ENCODE measurements at regions not wholly inside any gene's neighbourhood (a gene's known extent, or its start where the extent isn't known, plus 50 kb on each side); places are given as distances from the start of the nearest gene placed in this dataset.

DNA sequence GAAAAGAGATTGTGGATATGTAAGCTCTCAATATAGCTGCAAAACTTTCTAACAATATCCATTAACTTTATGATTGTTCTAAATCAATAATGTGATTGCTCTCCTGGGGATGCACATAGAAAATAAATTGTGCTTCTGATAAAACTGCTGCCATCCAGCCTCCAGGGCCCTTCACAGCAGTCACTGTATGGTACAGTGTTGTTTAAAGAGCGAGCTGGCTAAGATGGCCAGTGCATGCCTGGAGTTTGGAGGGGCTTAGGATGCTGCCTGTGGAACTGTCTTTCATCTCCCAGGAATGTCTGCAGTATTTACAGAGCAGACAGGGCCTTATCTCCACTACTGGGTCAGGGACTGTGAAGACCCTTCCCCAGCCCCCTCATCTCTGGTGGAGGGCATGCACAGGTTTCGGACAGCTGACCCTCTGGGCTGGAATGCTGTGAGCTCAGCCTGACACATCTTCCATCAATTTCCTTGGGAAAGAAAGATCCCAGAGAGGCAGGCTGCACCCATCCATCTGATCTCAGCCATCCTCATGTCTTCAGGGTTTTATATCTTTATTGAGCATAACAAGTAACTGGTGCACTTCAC lies 137.0 kb downstream of the PLPP3 start:
- no peak for DNase-seq (ENCODE audit: low read depth in 3 of 3, low spot score in 2 of 3)

DNA sequence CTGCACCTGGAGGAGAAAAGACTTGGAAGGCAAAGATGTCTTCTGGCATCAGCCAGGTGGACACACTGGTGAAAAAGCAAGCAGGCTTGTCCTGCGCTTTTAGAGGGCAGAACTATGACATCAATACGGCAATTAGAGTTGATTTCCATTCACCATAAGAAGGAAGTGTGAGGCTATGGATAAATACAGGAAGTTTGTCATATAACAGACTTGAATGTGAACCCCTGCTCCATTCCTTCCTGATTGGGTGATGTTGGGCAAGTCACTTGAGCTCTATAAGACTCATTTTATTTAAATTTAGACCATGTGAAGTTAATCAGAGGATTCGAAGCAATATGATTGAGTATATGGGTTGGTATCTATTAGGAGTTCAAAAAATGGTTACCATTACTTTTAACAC lies 137.8 kb downstream of the PLPP3 start:
- DNase-seq (ENCODE audit: low read depth in 3 of 3, low spot score in 2 of 3) = no peak

DNA sequence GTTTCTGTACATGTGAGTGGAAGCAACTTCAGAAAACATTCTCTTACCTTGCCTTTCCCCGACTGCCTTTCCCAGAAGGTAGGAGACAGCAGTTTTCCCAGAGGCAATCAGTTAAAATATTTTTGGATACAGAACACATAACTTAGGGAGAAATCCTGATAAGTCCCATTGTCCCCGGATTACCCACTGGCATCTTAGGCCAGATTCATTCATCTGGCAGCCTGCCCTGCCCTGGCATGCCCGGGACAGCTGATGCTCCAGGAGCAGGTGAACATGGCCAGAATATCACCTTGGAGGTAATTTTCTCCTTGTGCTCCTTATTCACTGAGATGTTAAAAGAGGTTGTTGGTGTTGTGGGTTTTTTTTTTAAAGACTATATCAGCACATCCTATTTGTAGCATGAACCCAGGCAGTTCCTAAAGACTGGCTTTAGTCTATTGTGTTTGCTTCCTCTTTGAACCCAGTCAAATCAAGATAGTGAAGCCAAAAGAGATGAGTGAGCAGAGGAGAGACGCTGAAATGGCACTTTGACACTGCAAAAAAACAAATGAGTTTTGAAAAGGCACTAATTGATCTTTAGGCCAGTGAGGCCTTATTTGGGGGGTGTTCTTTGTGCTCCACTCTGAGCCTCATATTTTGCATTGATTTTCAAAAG lies 139.6 kb downstream of the PLPP3 start:
- no peak for DNase-seq (ENCODE audit: low read depth in 3 of 3, low spot score in 2 of 3)

DNA sequence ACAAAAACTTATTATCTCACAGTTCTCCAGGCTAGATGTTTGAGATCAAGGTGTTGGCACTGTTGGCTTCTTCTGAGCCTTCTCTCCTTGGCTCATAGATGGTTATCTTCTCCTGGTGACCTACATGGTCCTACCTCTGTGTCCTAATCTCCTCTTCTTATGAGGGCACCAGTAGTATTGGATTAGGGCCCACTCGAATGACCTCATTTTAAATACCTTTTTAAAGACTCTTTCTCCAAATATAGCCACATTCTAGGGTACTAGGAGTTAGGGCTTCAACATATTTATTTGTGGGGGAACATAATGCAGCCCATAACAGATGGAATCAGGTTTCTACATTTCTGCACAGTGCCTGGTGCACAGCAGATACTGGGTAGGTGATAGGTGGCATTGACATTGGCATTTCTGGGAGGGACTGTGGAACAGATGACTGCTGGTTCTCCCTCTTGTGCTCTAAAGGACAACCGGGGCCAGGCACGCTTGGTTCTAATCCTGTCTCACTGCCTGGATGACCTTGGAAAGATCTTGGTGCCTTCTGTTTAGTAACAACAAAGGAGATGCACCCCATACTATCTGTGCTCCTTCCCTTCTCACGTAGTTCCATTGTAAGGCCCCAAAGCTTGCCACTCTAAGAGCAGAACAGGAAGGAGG lies 140.3 kb downstream of the PLPP3 start:
- DNase-seq (ENCODE audit: low read depth in 3 of 3, low spot score in 2 of 3) = no peak

DNA sequence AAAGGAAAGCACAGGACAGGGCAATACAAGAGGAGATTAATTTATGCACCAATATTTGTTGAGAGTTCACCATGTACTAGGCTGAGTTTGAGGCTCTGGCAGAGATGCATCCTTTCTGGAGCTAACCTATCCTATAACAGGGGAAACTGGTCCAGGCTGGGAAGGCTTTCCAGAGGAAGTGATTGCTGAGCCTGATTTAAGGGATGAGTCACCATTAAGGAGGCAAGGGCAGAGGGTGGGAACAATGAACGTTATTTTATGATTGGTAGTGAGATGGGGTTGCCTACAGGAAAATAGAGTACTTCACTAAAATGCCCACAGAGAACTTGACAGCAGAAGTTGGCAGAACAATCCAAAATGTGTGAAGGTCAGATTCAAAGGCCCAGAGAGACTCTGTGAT lies 141.4 kb downstream of the PLPP3 start:
- no peak for DNase-seq (ENCODE audit: low read depth in 3 of 3, low spot score in 2 of 3)

DNA sequence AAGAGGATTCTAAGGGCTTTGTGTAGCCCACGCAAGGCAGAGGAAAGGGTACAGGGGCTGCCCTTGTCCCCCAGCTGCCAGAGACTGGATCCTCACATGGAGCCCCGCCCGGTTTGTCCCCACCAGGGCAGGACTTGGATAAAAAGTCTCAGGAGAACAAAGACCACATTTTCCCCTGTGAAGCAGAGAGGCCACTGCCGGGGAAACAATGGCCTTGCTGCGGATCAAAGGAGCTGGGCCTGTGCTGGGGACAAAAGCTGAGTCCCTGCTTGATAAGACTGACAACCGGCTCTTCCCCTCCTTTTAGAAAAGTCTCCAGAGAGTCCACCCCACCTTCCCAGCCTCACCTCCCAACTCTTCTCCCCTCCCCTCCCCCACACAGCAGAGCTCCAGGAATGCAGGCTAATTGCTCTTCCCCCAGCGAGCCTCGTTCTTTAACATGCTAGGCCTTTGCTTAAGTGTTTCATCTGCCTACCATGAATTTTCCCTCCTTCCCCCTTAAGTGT lies 142.4 kb downstream of the PLPP3 start:
- no peak for DNase-seq (ENCODE audit: low read depth in 3 of 3, low spot score in 2 of 3)

DNA sequence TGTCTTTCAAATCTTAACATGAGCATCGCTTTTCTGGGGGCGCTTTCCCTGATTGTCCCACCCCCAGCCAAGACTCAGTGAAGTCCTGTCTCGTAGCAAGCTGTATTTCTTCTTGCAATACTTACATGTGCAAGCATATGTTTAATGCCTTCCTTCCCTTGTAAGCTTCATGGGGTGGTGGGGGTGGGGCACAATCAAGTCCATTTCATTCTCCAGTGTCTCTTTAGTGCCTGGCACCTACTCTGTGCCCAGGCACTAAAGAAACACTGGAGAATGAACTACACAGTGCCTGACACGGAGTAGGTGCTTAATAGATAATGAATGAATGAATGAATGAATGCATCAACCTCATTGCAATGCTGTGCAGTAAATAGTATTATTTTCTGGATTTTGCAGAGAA lies 143.1 kb downstream of the PLPP3 start:
- DNase-seq (ENCODE audit: low read depth in 3 of 3, low spot score in 2 of 3) = no peak

DNA sequence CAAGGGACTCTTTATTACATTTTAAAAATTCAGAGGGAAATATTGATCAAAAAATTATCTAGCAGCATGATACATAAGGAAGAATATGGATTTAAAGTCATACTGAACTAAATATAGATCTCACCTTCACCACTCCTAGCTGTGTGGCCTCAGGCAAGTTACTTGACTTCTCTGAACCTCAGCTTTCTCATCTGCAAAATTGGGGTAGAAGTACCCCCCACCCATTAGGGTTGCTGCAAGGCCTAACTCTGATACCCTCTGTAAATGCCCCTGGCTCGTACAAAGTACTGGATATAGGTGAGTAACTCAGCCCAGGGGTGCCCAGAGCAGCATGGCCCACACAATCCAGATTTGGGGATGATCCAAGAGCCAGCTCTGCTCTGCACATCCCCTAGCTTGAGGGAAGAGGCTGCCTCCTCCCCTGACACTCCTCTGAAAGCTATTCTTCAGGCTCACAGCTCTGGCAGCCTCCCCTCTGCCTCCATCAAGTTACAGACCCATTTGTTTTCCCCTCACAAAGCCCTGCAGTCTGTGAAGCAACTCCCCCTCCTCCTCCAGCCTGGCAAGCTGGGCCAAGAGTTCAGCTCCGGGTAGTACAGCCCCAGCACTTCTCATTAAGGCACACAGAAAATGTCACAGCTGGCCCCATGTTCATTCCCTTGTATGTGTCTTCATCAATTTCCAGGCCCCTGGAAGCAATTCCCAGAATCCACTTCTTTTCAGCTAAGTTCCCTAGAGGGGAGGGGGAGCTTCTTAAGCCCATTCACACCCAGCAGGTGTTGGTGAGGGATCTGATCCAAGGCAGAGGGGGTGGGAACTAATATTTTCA lies 143.7 kb downstream of the PLPP3 start:
- no peak for DNase-seq (ENCODE audit: low read depth in 3 of 3, low spot score in 2 of 3)

DNA sequence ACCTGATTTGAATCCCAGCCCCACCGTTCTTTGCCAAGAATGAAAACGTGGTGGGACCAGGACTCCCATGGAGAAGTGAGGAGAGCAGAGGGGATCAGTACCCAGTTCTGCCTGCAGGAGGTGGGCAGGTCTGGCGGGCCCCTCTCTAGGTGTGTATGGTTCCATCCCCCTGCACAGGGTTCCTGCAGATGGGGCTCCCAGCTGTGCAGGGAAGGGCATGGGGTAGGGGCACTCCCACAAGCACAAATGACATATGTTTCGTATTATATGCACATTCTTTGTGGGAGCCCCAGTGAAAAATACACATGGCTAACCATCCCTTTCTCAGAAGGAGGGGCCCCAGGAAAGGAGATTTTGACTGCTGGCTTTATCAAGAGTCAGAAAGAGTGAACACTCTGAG lies 144.6 kb downstream of the PLPP3 start:
- no peak for DNase-seq (ENCODE audit: low read depth in 3 of 3, low spot score in 2 of 3)

DNA sequence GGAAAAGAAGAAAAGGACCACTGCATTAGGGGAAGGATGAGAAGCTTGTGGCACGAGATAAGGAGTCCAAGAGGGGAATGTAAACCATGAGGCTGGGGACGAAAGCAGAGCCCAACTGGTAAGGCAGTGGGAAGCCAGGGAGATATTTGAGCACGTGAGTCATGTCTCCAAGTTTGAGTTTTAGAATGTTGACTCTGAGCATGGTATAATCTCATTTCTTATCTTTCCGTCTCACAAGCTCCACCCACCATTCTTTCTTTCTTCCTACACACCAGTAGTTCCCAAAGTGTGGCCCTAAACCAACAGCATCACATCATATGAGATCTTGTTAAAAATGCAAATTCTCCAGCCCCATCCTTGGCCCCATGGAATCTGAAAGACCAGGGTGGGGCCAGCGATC lies 145.3 kb downstream of the PLPP3 start:
- no peak for DNase-seq (ENCODE audit: low read depth in 3 of 3, low spot score in 2 of 3)

DNA sequence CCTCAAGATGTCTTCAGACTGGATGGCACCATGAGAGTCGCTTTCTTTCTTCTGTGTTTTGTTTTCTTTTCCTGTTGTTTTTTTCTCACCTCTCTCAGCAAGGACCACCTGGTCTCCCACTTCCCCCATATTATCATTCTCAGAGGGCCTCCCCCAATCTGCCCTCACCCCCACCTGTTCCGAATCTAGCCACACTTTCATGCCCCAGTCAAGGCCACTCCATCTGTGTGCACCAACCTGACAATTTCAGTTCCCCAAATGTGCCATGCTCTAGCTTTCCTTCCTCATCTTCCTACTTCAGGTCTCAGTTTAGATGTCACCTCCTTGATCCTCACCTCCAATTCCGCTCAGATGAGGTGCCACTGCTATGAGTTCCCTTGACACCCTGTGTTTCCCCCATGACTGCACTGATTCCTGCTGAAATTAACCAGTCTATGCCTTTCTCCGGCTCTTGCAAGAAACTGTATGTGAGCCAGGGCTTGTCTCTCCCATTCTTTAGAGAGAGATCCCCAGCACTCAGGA lies 146.2 kb downstream of the PLPP3 start:
- no peak for DNase-seq (ENCODE audit: low read depth in 3 of 3, low spot score in 2 of 3)

DNA sequence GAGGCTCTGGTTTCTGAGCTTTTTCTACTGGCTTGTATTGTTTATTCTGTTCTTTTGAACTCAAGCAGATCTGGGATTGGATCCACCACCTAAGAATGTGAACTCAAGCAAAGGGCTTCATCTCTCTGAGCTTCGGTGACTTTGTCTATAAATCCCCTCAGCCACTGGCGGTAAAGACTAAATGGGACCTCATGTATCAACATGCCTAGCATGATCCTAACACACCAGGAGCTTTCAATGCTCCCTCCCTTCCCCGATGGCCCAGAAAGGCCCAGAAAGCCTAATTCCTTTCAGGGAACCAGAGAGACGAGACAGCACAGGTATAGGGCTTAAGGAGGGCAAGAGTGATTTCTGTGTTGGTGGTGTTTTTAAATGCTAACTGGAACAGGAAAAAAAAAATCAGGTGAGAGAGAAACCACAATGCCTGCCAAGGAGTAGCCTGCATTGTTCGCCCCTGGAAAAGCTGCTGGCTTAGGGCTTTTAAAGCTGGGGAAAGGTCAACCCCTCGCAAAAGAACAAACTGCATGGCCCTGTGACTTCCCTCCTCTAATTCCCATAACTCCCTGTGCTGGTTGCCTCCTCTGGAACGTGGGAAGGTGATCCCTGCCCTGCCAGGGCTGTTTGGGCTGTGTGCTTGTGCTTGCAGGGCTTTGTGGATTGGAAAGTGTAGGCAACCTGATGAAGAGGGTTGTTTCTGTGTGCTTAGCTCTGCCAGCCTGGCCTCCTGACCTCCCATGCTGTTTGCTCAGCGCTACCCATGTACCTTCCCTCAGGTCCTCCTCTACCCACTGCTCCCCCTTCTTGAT lies 147.0 kb downstream of the PLPP3 start:
- no peak for DNase-seq (ENCODE audit: low read depth in 3 of 3, low spot score in 2 of 3)

DNA sequence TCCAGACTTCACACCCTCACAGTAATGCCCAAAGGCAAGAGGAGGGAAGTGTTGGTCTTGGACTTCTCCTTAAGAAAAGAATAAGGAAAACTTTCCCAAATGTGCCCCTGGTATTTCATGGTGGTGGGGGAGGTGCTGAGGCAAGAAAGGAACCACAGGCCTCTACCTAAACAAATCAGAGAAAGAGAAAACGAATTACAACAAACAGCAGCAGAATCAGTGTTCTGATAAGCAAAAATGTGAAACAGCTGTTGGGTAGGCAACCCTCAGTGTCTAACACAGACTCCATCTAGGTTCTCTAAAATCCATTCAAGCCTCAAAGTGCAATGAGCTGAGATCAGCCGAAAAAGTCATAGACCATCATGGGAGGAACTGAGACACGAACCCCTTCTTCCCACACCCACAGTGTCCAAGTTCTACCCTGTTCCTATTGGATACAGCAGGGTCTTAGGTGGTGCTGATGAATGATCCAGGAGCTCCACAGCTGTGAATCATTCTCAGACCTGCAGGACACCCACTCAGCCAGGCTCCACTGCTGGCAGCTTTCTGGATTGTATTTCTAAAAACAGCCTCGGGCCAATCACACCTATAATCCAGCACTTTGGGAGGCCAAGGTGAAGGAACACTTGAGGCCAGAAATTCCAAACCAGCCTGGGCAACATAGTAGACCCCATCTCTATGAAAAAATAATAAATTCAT lies 149.1 kb downstream of the PLPP3 start:
- no peak for DNase-seq (ENCODE audit: low read depth in 3 of 3, low spot score in 2 of 3)

DNA sequence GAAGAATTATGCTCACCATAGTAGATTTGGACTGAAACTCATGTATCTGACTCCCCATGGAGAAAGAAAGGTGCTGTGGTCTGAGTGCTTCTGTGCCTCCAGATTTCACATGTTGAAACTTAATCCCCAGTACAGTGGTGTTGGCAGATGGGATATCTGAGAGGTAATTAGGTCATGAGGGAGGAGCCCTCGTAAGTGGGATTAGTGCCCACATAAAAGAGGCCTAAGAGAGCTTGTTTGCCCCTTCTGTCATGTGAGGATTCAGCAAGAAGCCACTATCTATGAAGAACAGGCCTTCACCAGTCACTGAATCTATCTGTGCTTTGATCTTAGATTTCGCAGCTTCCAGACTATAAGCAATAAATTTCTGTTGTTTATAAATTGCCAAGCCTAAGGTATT lies 150.1 kb downstream of the PLPP3 start:
- DNase-seq (ENCODE audit: low read depth in 3 of 3, low spot score in 2 of 3) = no peak

DNA sequence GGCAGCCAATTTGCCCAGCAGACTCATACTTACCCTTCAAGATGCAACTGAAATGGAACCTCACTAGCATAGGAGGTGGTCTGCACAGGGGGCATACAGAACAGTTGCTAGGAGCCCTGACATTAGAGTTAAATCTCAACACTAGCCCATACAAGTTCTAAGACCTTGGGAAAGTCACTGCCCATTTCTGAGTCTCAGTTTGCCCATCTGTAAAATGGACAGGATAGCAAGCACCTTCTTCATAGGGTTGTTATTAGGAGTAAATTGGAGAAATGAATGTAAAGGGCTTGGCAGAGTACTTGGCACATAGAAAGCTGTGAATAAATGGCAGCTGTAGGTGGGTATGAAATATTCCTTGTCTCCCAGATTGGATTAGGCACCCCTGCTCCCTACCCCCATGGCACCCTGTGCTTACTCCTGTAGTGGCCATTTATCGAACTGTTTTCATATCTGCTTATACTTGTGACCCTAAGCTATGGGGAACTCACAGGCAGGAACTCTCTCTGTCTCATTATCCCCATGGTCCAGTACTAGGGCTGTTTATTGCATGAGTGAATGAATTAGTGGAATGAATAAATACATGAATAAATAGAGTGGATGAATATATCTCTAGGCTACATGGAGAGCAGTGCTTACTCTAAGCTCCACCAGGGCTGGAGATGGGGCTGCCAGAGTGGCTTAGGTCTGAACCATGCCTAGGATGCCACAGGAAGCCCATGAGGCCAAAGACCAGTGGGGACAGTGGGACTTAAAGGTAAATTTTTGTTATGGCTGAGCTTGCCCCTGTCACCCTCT lies 152.6 kb downstream of the PLPP3 start:
- DNase-seq (ENCODE audit: low read depth in 3 of 3, low spot score in 2 of 3) = no peak

DNA sequence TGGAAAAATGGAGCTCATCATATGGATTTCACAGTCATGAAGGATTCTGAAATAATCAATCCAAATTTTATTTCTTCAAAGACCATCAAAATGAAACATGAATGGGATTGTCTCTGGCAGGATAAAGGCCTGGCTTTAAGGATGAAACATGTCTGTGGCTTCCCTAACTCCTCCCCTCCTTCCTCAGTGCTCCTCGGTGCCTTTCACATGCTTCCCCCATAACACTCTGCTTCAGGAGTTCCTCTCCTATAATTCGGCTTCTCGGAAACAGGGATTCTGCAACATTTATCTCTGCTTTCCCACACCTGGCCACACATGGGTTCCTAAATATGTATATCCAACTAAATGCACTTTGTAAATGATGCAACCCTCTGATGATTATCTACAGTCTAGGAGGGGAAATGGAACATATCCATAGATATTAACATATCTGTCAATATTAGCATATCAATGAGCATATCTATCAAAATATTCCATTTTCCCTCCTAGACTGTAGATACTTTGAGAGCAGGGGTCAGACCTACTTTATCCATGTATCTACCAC lies 153.8 kb downstream of the PLPP3 start:
- DNase-seq (ENCODE audit: low read depth in 3 of 3, low spot score in 2 of 3) = no peak

DNA sequence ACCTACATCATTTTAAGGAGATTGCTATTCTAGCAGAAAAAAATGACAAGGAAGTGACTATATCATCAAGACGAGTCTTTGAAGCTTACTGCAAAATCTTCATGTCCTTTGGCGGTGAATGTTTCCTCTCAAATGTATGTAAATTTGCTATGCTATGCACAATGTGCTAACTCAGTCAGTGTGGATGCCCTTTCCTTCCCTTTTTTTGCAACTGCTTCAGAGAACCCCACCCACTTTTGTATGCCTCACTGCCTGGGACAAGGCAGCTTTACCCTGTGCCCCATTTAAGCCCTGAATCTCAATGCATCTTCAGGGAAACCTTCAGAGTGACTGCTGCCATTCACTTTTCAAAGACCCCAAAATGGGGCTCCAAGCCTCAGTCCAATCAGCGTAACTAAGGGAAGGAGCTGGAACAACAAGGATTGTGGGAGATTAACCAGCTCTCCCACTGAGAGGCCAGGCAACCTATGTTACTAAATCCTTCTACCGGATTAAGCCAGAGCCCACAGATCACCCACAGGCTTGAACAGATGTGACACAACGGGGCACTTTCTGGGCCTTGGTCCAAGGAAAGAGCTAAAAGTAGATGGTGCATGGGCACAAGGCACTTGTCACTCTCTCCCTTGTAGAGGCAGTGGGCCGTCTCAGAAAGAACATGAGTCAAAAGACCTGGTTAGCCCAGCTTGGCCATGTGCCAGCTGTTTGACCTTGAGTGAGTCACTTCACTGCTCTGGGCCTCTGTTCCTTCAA lies 154.4 kb downstream of the PLPP3 start:
- no peak for DNase-seq (ENCODE audit: low read depth in 3 of 3, low spot score in 2 of 3)

DNA sequence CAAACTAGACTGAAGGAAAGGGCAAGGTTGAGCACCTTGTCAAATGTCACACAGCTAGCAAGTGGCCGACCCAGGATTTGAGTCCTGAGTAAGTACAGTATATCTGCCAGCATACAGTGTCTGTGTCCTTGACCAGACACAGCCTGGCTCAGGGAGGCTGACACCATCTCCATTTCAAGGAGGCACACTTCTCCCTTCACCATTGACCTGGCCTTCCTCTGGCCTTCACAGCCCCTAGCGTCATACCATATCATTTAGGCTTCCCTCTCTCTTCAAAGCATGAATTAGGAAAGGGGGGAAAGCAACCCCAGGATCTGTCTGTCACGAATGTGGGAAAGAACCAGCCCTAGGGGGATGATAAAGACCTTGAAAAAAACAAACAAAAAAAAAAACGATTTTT lies 155.6 kb downstream of the PLPP3 start:
- DNase-seq (ENCODE audit: low read depth in 3 of 3, low spot score in 2 of 3) = no peak

Data from right renal cortex interstitium (tissue), 3 donors.